BE2C (cell line): ENCODE measurements at regions not wholly inside any gene's neighbourhood (a gene's known extent, or its start where the extent isn't known, plus 50 kb on each side); places are given as distances from the start of the nearest gene placed in this dataset.

Experiments
- DNase-seq: peaks from one replicate; pipeline ENCODE4 v3.0.0-alpha.2; 2020
- H3K27me3 ChIP-seq: fragments of 250-450 bp; sonication (Bioruptor Pico); 2 replicates; pipeline ENCODE4 v1.5.1; 2020; ENCODE audit warnings: mild to moderate bottlenecking
- H3K36me3 ChIP-seq: fragments of 250-450 bp; sonication (Bioruptor Pico); 2 replicates; pipeline ENCODE4 v1.5.1; 2020; ENCODE audit warnings: mild to moderate bottlenecking
- H3K4me1 ChIP-seq: fragments of 250-450 bp; sonication (Bioruptor Pico); 2 replicates; pipeline ENCODE4 v1.5.1; 2020
- H3K4me3 ChIP-seq: 2 replicates; pipeline ENCODE4 v1.5.1; 2011; ENCODE audit warnings: low read depth, low read length
- H3K9me3 ChIP-seq: fragments of 250-450 bp; sonication (Bioruptor Pico); 2 replicates; pipeline ENCODE4 v1.5.1; 2020
- TF ChIP-seq, protein P1 (sequence below): IDR thresholded peaks from 2 replicates; pipeline ENCODE4 v1.5.1; 2012; ENCODE audit warnings: mild to moderate bottlenecking, low read depth, low read length

DNA sequence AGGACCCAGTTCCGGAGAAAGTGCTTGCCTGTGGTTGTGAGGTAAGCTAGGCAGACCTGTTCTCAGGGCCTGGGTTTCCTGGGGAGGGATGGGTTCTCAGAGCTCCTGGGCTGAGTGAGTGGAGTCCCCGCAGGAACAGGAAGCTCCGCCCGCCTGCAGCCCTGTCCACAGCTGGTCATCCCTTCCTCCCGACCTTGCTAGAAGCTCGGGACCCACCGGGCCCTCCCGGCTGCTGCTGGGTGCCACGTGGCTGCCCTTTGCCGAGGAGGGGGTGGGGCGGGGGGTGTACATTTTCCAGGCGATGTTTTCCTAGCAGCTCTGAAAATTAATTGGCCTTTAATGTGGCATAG, 198.1 kb downstream of the C9orf50 start:
- Histone ChIP-seq H3K4me3 (no peak overlapping the region), H3K36me3 (no peaks in the 10 kb centered on the region), H3K27me3 (no peaks in the 10 kb centered on the region), H3K9me3 (no peaks in the 10 kb centered on the region), H3K4me1 (peaks cover 21% of the 10 kb centered on the region)
- no peak for DNase-seq
- TF ChIP-seq, protein P1, sequence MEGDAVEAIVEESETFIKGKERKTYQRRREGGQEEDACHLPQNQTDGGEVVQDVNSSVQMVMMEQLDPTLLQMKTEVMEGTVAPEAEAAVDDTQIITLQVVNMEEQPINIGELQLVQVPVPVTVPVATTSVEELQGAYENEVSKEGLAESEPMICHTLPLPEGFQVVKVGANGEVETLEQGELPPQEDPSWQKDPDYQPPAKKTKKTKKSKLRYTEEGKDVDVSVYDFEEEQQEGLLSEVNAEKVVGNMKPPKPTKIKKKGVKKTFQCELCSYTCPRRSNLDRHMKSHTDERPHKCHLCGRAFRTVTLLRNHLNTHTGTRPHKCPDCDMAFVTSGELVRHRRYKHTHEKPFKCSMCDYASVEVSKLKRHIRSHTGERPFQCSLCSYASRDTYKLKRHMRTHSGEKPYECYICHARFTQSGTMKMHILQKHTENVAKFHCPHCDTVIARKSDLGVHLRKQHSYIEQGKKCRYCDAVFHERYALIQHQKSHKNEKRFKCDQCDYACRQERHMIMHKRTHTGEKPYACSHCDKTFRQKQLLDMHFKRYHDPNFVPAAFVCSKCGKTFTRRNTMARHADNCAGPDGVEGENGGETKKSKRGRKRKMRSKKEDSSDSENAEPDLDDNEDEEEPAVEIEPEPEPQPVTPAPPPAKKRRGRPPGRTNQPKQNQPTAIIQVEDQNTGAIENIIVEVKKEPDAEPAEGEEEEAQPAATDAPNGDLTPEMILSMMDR = no peak

DNA sequence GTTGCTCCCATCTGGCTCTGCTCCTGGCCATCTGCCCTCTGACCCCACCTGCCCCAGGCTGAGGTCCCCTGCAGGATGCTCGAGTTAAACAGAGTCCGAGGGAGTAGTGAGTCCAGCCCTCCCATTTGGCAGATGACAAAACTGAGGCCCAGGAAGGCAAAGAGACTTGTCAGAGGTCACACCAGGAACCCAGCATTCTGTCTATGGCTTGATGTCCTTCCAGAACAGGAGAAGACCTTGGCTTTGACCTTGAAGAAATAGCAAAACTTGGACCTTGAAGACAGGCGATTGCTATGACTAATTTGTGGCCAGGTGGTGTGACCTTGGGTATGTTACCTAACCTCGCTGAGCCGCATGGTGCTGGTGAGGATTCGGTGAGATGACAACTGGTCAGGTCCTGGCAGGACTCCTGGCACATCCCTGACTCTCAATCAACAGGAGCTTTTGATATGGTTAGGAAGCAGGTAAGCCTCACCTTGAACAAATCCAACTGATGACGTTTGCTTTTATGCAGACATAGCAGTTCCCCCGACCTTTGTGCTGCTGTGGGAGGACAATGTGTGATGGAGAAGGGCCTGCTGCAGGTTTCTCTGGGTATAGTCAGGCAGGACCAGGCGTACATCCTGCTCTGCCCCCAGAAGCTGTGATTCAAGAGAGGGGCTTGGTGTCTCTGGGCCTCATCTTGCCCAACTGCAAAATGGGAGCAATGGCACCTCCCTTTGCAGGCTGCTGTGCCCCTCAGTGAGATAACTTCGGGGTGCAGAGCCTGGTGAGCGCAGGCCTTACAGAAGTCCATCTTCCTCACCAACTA, 198.7 kb downstream of the C9orf50 start:
- Histone ChIP-seq H3K36me3 (no peaks in the 10 kb centered on the region), H3K4me3 (no peak overlapping the region), H3K4me1 (peaks cover 22% of the 10 kb centered on the region), H3K27me3 (no peaks in the 10 kb centered on the region), H3K9me3 (no peaks in the 10 kb centered on the region)
- TF ChIP-seq, protein P1 = no peak
- DNase-seq = no peak

DNA sequence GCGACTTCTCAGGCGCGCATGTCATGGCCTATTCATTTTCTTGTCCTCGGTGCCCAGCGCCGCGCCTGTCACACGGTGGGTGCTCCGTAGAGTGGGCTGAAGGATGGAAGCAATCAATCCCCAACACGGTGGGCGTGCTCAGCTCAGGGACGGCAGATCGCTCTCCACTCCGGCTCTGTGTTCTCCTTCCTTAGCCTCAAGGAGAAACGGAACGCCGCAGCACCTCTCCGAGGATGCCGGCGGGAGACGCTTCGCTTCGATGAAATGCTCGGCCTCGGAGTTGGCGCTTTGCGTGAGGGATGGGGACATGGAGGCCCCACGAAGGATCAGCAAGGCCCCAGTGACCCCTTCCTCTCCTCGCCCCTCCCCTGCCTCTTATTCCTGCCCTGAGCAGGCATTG, 199.5 kb downstream of the C9orf50 start:
- Histone ChIP-seq H3K9me3 (no peaks in the 10 kb centered on the region), H3K36me3 (no peaks in the 10 kb centered on the region), H3K27me3 (no peaks in the 10 kb centered on the region), H3K4me3 (no peak overlapping the region), H3K4me1 (peaks cover 28% of the 10 kb centered on the region)
- DNase-seq = no peak
- TF ChIP-seq, protein P1 = no peak

DNA sequence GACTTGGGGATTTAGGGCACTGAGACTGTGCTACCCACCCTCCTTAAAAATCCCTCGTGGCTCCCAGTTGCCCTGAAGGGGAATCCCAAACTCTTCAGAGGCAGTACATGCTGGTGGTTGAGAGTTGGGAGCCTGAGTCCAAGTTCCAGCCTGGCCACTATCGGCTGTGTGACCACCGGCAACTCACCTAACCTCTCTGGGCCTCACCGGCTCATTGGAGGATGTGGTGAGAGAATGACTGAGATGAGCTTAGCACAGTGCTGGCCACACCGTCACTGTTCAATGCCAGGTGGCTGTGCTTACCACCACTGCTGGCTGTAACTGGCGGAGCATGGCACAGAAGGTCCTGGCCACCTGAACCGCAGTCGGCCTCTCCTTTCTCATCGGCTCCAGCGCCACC, 200.2 kb downstream of the C9orf50 start:
- no peaks in the 10 kb centered on the region for H3K27me3 ChIP-seq
- H3K36me3 ChIP-seq = no peaks in the 10 kb centered on the region
- H3K4me1 ChIP-seq = peaks cover 33% of the 10 kb centered on the region
- no peak for DNase-seq
- no peaks in the 10 kb centered on the region for H3K9me3 ChIP-seq
- TF ChIP-seq, protein P1 = no peak
- H3K4me3 ChIP-seq = no peak overlapping the region

DNA sequence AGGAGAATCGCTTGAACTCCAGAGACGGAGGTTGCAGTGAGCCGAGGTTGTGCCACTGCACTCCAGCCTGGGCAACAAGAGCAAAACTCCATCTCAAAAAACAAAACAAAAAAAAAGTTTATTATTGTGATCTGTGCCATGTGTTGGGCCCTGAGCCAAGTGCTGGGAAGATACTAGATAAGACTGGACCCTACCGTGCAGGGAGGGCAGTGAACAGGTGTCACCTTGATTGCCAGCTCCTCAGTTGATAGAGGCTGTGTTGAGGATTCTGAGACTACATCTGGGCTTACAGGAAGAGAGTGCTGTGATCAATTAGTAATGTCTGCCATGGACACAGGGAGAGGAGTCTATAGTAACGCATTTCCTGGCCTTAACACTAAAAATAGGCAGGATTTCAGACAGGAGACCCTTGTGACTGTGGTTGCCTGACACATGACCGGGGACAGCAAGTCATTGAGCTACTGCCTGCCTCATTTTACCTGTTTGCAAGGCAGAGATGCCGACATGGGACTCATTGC, 201.5 kb downstream of the C9orf50 start:
- Histone ChIP-seq H3K4me1 (peaks cover 43% of the 10 kb centered on the region), H3K9me3 (no peaks in the 10 kb centered on the region), H3K27me3 (no peaks in the 10 kb centered on the region), H3K36me3 (no peaks in the 10 kb centered on the region), H3K4me3 (no peak overlapping the region)
- TF ChIP-seq, protein P1 = no peak
- DNase-seq = no peak

DNA sequence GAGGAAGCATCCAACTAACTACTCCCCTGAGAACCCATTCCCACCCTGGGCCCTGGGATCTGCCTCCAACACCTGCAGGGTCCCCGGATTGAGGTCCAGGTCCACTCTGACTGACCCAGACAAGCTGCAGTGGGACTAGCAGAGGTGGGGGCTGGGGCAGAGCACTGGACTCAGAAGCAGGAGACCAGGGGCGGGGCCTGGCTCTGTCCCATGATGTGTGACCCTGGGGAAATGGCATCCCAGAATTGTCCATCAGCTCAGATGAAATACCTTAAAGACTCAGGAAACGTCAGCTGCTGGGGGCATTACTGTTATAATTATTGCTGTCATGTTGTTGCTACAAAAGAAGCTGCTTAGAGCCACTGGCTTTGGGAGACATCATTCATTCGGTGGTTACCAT, 202.4 kb downstream of the C9orf50 start:
- no peak for DNase-seq
- Histone ChIP-seq H3K9me3 (no peaks in the 10 kb centered on the region), H3K27me3 (no peaks in the 10 kb centered on the region), H3K4me3 (no peak overlapping the region), H3K36me3 (no peaks in the 10 kb centered on the region), H3K4me1 (peaks cover 50% of the 10 kb centered on the region)
- TF ChIP-seq, protein P1 = no peak
